GM12892 (cell line): ENCODE measurements at regions not wholly inside any gene's neighbourhood (a gene's known extent, or its start where the extent isn't known, plus 50 kb on each side); places are given as distances from the start of the nearest gene placed in this dataset.

Experiments
- POLR2A ChIP-seq: IDR thresholded peaks from 2 replicates; pipeline ENCODE4 v1.6.1; 2011; ENCODE audit warnings: low read depth, low read length, control low read depth
- POLR2AphosphoS5 ChIP-seq: IDR thresholded peaks from 2 replicates; pipeline ENCODE4 v1.6.1; 2011; ENCODE audit warnings: low read depth, low read length, control low read depth
- TAF1 ChIP-seq: IDR thresholded peaks from 2 replicates; pipeline ENCODE4 v1.6.1; 2011; ENCODE audit warnings: low read depth, mild to moderate bottlenecking, control low read depth, low read length, borderline replicate concordance

DNA sequence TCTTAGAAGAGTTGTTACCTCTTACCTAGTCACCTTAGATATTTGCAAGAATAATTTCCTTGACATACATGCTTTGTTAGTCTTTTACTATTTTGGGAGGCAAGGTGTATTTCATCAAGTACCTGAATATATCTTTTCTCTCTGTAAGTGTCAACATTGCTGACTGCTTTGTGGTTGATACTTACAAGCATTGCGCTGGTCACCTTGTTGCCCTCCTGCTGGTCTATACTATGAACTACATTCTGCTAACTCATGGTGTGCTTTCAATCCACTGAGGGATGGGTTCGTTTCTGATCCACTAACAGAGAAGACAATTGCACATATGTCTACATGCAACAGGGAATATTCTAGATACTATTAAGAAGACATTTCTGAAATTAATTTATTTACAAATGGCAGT is 837.8 kb upstream of the COBL start:
- TF ChIP-seq POLR2AphosphoS5 (no peak), POLR2A (no peak), TAF1 (no peak)
